Activated naive CD8-positive, alpha-beta T cell treated with anti-CD3 and anti-CD28 coated beads for 36 hours (primary cell): ENCODE measurements at regions not wholly inside any gene's neighbourhood (a gene's known extent, or its start where the extent isn't known, plus 50 kb on each side); places are given as distances from the start of the nearest gene placed in this dataset.
"Not testable (repeated sequence)": the region's sequence is repeated elsewhere in the genome, so short reads cannot be mapped to it uniquely, and the experiment has no call there.

Experiments used
- DNase-seq: peaks from one replicate; pipeline ENCODE4 v3.0.0; 2021
- H3K27ac Mint-ChIP-seq: one replicate; pipeline ENCODE4 v1.8.0; 2022; ENCODE audit warnings: mild to moderate bottlenecking, moderate library complexity, mixed read lengths
- H3K27me3 Mint-ChIP-seq: one replicate; pipeline ENCODE4 v1.8.0; 2022; ENCODE audit warnings: mild to moderate bottlenecking, mixed read lengths
- H3K36me3 Mint-ChIP-seq: one replicate; pipeline ENCODE4 v1.8.0; 2021; ENCODE audit warnings: mild to moderate bottlenecking, mixed read lengths
- H3K4me1 Mint-ChIP-seq: one replicate; pipeline ENCODE4 v1.8.0; 2021; ENCODE audit warnings: mixed read lengths
- H3K4me3 Mint-ChIP-seq: one replicate; pipeline ENCODE4 v1.8.0; 2022; ENCODE audit warnings: mild to moderate bottlenecking, moderate library complexity, mixed read lengths
- H3K9me3 Mint-ChIP-seq: one replicate; pipeline ENCODE4 v1.8.0; 2022; ENCODE audit warnings: mixed read lengths

GRCh38 chr18:75839686-75840085 is 412.2 kb upstream of the SMIM21 start:
- H3K27ac Mint-ChIP-seq, H3K4me3 Mint-ChIP-seq, H3K9me3 Mint-ChIP-seq, DNase-seq, H3K36me3 Mint-ChIP-seq, H3K27me3 Mint-ChIP-seq, H3K4me1 Mint-ChIP-seq: not testable (repeated sequence)

- no peaks in the 10 kb centered on the region for H3K4me1 Mint-ChIP-seq
Measured at GRCh38 chr18:75839041-75839440, 411.5 kb upstream of the SMIM21 start.

DNA sequence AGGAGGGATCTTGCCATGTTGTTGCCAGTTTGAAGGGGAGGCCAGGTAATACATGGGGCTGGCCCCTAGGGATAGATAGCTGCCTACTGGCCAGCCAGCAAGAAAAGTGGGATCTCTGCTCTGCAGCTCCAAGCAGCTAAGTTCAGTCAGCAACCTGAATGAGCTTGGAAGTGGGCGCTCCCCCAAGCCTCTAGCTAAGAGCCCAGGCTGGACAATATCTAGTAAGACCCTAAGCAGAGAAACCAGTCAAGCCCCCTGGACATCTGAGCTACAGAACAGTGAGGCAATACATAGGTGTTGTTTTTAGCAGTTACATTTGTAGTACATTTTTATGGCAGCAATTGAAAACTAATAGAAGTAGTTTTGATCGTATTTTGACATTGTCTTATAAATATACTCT is 409.8 kb upstream of the SMIM21 start:
- no peaks in the 10 kb centered on the region for H3K4me1 Mint-ChIP-seq
- H3K27ac Mint-ChIP-seq = no peak overlapping the region
- H3K9me3 Mint-ChIP-seq = no peaks in the 10 kb centered on the region
- H3K36me3 Mint-ChIP-seq = no peaks in the 10 kb centered on the region
- H3K4me3 Mint-ChIP-seq = no peak overlapping the region
- H3K27me3 Mint-ChIP-seq = peaks cover 7% of the 10 kb centered on the region
- no peak for DNase-seq

More at GRCh38 chr18:75839041-75839440, 411.5 kb upstream of the SMIM21 start:
- Mint-ChIP-seq H3K36me3 (no peaks in the 10 kb centered on the region), H3K9me3 (no peaks in the 10 kb centered on the region), H3K27ac (no peak overlapping the region), H3K4me3 (no peak overlapping the region), H3K27me3 (peaks cover 7% of the 10 kb centered on the region)
- no peak for DNase-seq

DNA sequence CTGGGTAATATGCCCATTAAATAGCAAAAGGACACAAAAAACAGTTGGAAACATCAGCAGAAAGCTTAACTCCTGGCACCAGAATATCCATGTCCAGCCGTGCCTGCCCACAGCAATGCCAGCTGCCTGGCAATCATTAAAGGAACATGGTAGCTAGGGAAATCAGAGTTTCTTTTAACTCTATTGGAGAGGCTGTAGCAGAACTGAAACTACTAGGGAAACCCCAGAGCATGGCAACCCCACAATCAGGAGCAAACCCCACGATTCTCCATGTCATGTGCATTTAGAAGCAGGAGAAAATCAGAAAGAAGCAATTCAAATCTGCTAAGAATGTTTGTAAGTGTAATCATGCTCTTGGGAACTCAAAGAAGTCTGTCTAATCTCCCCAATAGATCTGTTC is 409.0 kb upstream of the SMIM21 start:
- Mint-ChIP-seq H3K27ac (no peak overlapping the region), H3K9me3 (no peaks in the 10 kb centered on the region), H3K4me1 (no peaks in the 10 kb centered on the region), H3K27me3 (peaks cover 7% of the 10 kb centered on the region), H3K4me3 (no peak overlapping the region), H3K36me3 (no peaks in the 10 kb centered on the region)
- DNase-seq = no peak

- Mint-ChIP-seq H3K27me3 (peaks cover 3% of the 10 kb centered on the region), H3K4me1 (no peaks in the 10 kb centered on the region), H3K9me3 (no peaks in the 10 kb centered on the region), H3K36me3 (no peaks in the 10 kb centered on the region), H3K4me3 (no peak overlapping the region), H3K27ac (no peak overlapping the region)
- no peak for DNase-seq
Measured at GRCh38 chr18:75831960-75832359, 404.5 kb upstream of the SMIM21 start.

GRCh38 chr18:75830828-75831227 is 403.3 kb upstream of the SMIM21 start:
- H3K36me3 Mint-ChIP-seq = no peaks in the 10 kb centered on the region
- H3K27ac Mint-ChIP-seq = no peak overlapping the region
- H3K27me3 Mint-ChIP-seq = no peaks in the 10 kb centered on the region
- H3K9me3 Mint-ChIP-seq = no peaks in the 10 kb centered on the region
- DNase-seq = no peak
- H3K4me1 Mint-ChIP-seq = no peaks in the 10 kb centered on the region
- no peak overlapping the region for H3K4me3 Mint-ChIP-seq

GRCh38 chr18:75829091-75829490 is 401.6 kb upstream of the SMIM21 start:
- H3K4me1 Mint-ChIP-seq = no peaks in the 10 kb centered on the region
- H3K36me3 Mint-ChIP-seq = no peaks in the 10 kb centered on the region
- no peaks in the 10 kb centered on the region for H3K27me3 Mint-ChIP-seq
- H3K27ac Mint-ChIP-seq = no peak overlapping the region
- H3K9me3 Mint-ChIP-seq = no peaks in the 10 kb centered on the region
- DNase-seq = no peak
- no peak overlapping the region for H3K4me3 Mint-ChIP-seq

GRCh38 chr18:75828379-75828778 is 400.9 kb upstream of the SMIM21 start:
- no peaks in the 10 kb centered on the region for H3K27me3 Mint-ChIP-seq
- no peaks in the 10 kb centered on the region for H3K36me3 Mint-ChIP-seq
- no peaks in the 10 kb centered on the region for H3K4me1 Mint-ChIP-seq
- no peaks in the 10 kb centered on the region for H3K9me3 Mint-ChIP-seq
- DNase-seq = no peak
- no peak overlapping the region for H3K27ac Mint-ChIP-seq
- H3K4me3 Mint-ChIP-seq = no peak overlapping the region

DNA sequence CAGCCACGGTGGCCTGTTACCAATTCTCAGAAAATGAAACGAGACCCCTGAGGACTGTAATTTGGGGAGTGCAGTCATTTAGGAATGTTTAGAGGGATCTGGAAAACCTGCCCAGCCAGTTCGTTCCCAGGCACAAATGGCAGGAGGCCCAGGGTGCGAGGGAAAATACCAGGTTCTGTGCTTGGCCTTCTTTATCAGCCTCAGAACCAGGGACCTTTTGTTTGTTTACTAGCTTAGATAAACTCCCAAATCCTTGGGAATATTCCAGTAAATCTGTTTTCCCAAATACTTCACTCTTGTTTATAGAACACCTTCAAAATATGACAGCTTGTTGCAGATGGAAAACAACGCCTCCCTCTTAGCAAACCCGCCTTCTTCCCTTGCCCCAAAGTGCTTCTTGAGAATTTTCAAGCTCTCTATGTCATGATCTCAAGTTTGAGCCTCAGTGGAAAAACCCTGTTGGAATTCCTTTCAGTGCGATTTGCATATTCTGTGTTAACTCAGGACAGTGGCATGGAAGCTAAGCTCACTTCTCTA is 400.3 kb upstream of the SMIM21 start:
- DNase-seq = no peak
- Mint-ChIP-seq H3K4me3 (no peak overlapping the region), H3K36me3 (no peaks in the 10 kb centered on the region), H3K9me3 (no peaks in the 10 kb centered on the region), H3K4me1 (no peaks in the 10 kb centered on the region), H3K27me3 (no peaks in the 10 kb centered on the region), H3K27ac (no peak overlapping the region)

- Mint-ChIP-seq H3K27me3 (no peaks in the 10 kb centered on the region), H3K4me3 (no peak overlapping the region), H3K27ac (no peak overlapping the region), H3K9me3 (no peaks in the 10 kb centered on the region), H3K36me3 (no peaks in the 10 kb centered on the region), H3K4me1 (no peaks in the 10 kb centered on the region)
- DNase-seq = no peak
Measured at GRCh38 chr18:75824661-75825060, 397.2 kb upstream of the SMIM21 start.

GRCh38 chr18:75823471-75823870 is 396.0 kb upstream of the SMIM21 start:
- Mint-ChIP-seq H3K4me1 (no peaks in the 10 kb centered on the region), H3K36me3 (no peaks in the 10 kb centered on the region), H3K27ac (no peak overlapping the region), H3K4me3 (no peak overlapping the region), H3K27me3 (no peaks in the 10 kb centered on the region), H3K9me3 (no peaks in the 10 kb centered on the region)
- no peak for DNase-seq

DNA sequence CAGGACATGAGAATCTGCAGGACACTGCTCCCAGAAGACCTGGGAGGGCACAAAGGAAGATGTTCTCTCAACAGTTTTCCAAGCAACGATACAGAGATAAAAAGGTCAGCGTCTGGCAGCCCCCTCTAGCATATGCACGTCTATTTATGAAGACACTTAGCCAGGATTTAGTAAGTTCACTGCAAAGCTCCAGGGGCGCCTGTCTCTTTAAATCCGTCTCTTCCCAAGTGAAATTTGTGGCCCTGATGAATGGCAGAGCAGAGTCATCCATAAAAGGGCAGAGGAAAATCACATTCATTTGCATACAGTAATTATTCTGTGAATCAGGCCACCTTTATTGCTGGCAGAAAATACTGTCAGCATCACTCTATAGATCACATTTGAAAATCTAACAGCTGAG is 390.9 kb upstream of the SMIM21 start:
- H3K36me3 Mint-ChIP-seq = no peaks in the 10 kb centered on the region
- no peak for DNase-seq
- no peaks in the 10 kb centered on the region for H3K9me3 Mint-ChIP-seq
- H3K27ac Mint-ChIP-seq = no peak overlapping the region
- H3K4me1 Mint-ChIP-seq = no peaks in the 10 kb centered on the region
- H3K4me3 Mint-ChIP-seq = no peak overlapping the region
- H3K27me3 Mint-ChIP-seq = no peaks in the 10 kb centered on the region

- no peak for DNase-seq
- H3K4me1 Mint-ChIP-seq = no peaks in the 10 kb centered on the region
- H3K9me3 Mint-ChIP-seq = no peaks in the 10 kb centered on the region
- H3K36me3 Mint-ChIP-seq = no peaks in the 10 kb centered on the region
- H3K27ac Mint-ChIP-seq = no peak overlapping the region
- H3K4me3 Mint-ChIP-seq = no peak overlapping the region
- peaks cover 10% of the 10 kb centered on the region for H3K27me3 Mint-ChIP-seq
Measured at GRCh38 chr18:75815767-75816166, 388.3 kb upstream of the SMIM21 start.

DNA sequence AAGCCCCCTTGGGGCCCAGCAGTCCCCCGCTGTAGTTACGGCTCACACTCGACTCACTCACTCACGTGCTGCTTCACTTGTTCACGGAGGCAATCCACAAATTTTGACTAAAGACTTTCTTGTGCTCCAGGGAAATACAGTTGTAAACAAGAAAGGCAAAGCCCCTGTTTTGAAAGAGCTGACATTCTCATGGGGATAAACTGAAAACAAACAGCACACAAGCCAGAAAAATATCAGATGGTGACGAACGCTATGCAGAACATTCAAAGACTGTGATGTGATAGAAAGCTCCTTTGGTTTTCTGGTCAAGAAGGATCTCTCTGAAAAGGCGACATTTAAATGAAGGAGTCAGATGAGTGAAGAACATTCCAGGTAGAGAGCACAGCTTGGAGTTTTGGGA is 385.3 kb upstream of the SMIM21 start:
- no peak overlapping the region for H3K4me3 Mint-ChIP-seq
- H3K27me3 Mint-ChIP-seq = peaks cover 28% of the 10 kb centered on the region
- H3K9me3 Mint-ChIP-seq = no peaks in the 10 kb centered on the region
- no peak overlapping the region for H3K27ac Mint-ChIP-seq
- no peaks in the 10 kb centered on the region for H3K36me3 Mint-ChIP-seq
- H3K4me1 Mint-ChIP-seq = no peaks in the 10 kb centered on the region
- no peak for DNase-seq

GRCh38 chr18:75810961-75811551 is 383.6 kb upstream of the SMIM21 start:
- Mint-ChIP-seq H3K4me3 (no peak overlapping the region), H3K27ac (no peak overlapping the region), H3K36me3 (no peaks in the 10 kb centered on the region), H3K27me3 (peaks cover 32% of the 10 kb centered on the region), H3K9me3 (no peaks in the 10 kb centered on the region), H3K4me1 (no peaks in the 10 kb centered on the region)
- DNase-seq = no peak

DNA sequence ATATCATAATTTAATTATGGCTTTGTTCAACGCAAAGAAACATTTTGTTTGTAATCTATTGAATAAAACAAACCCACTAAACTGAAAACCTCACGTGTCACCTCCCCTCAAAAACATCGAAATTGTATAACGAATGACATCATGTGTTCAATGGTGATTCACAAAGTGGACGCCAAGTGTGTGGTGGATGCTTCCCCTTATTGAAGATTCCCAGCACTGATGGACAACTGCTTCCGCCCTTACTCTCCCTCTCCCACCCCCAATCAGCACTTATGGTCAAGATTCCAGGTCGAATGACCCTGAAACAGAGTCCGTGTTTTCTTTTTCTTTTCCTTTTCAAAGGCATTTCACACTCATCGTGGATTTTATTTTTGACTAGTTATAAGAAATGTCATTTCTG is 383.0 kb upstream of the SMIM21 start:
- H3K4me3 Mint-ChIP-seq = no peak overlapping the region
- no peak overlapping the region for H3K27ac Mint-ChIP-seq
- no peaks in the 10 kb centered on the region for H3K36me3 Mint-ChIP-seq
- DNase-seq = no peak
- H3K9me3 Mint-ChIP-seq = no peaks in the 10 kb centered on the region
- H3K4me1 Mint-ChIP-seq = no peaks in the 10 kb centered on the region
- H3K27me3 Mint-ChIP-seq = peaks cover 32% of the 10 kb centered on the region

GRCh38 chr18:75809926-75810255 is 382.4 kb upstream of the SMIM21 start:
- no peak overlapping the region for H3K4me3 Mint-ChIP-seq
- H3K4me1 Mint-ChIP-seq = no peaks in the 10 kb centered on the region
- no peaks in the 10 kb centered on the region for H3K36me3 Mint-ChIP-seq
- H3K27ac Mint-ChIP-seq = no peak overlapping the region
- peaks cover 33% of the 10 kb centered on the region for H3K27me3 Mint-ChIP-seq
- no peaks in the 10 kb centered on the region for H3K9me3 Mint-ChIP-seq
- DNase-seq = no peak
